OCI-LY1 (cell line): ENCODE measurements at regions not wholly inside any gene's neighbourhood (a gene's known extent, or its start where the extent isn't known, plus 50 kb on each side); places are given as distances from the start of the nearest gene placed in this dataset.

Experiments used
- EZH2 ChIP-seq: fragments of 200-600 bp; sonication (generic), shearing (Covaris generic); IDR thresholded peaks from 2 replicates; pipeline ENCODE4 v1.8.0; 2017; ENCODE audit warnings: borderline replicate concordance, mixed run types, mild to moderate bottlenecking, antibody characterized with exemption, low read length, moderate library complexity, mixed read lengths
- TF ChIP-seq, protein P1 (sequence below): fragments of 200-600 bp; sonication (generic), shearing (Covaris generic); IDR thresholded peaks from 2 replicates; pipeline ENCODE4 v1.5.1; 2017; ENCODE audit warnings: mild to moderate bottlenecking, antibody characterized with exemption, low read length, moderate library complexity, mixed read lengths

DNA sequence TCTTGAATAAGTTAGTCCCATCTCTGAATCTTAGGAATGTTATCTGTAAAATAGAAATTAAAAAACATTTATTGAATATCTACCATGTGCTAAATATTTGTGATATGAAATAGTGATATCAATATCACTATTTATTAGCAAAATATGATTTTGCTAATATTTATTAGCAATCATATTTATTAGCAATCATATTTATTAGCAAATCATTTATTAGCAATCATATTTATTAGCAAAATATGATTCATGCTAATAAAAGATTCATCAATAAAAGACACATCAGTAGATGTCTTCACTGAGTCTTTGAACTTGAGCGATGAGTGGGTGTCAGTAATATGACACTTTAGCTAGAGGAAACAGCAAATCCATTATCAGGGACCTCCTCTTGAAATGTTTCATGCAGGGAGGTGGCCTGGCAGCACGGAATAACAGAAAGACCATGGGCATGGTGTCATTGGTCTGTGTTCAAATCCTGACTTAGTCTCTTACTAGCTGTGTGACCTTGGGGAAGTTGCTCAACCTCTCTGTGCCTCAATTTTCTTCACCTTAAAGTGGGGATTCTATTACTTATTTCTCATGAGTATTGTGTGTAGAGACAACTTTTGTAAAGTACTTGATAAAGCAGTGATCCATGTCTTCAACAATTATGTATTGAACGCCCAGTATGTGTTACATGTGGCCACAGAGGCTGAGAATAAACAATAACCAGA lies 456.2 kb upstream of the MEX3C start:
- no peak for TF ChIP-seq EZH2
- TF ChIP-seq, protein P1, sequence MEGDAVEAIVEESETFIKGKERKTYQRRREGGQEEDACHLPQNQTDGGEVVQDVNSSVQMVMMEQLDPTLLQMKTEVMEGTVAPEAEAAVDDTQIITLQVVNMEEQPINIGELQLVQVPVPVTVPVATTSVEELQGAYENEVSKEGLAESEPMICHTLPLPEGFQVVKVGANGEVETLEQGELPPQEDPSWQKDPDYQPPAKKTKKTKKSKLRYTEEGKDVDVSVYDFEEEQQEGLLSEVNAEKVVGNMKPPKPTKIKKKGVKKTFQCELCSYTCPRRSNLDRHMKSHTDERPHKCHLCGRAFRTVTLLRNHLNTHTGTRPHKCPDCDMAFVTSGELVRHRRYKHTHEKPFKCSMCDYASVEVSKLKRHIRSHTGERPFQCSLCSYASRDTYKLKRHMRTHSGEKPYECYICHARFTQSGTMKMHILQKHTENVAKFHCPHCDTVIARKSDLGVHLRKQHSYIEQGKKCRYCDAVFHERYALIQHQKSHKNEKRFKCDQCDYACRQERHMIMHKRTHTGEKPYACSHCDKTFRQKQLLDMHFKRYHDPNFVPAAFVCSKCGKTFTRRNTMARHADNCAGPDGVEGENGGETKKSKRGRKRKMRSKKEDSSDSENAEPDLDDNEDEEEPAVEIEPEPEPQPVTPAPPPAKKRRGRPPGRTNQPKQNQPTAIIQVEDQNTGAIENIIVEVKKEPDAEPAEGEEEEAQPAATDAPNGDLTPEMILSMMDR = no peak
